B cell (primary cell): ENCODE measurements at regions not wholly inside any gene's neighbourhood (a gene's known extent, or its start where the extent isn't known, plus 50 kb on each side); places are given as distances from the start of the nearest gene placed in this dataset.

Source experiments
- ATAC-seq: fragments of 200-7000 bp; cut with Tn5 transposase; one replicate; pipeline ENCODE4 v1.10.0; 2021; ENCODE audit warnings: low read depth, mild to moderate bottlenecking, moderate number of reproducible peaks, moderate library complexity
- CTCF ChIA-PET: fragments of 350-600 bp; sonication (Branson Sonifier 250); formaldehyde crosslinking; loops from one replicate; lab custom pipeline; 2021; ENCODE audit warnings: antibody characterized with exemption, inconsistent platforms; lab: Charles Lee
- POLR2A ChIA-PET: fragments of 350-600 bp; sonication (Branson Sonifier 250); formaldehyde crosslinking; loops from one replicate; lab custom pipeline; 2021; ENCODE audit warnings: antibody characterized with exemption; lab: Charles Lee
- DNase-seq: peaks from one replicate; pipeline ENCODE4 v3.0.0; 2013
- H2AFZ ChIP-seq: 2 replicates; pipeline ENCODE4 v1.6.1; 2012; ENCODE audit warnings: mild to moderate bottlenecking, low read depth, low read length; ENCODE audit not compliant: insufficient read depth, poor library complexity, severe bottlenecking
- H3K27ac ChIP-seq, 2 donors: 1 replicate in 1 of 2; 2 replicates in 1 of 2; pipeline ENCODE4 v1.5.1; 2012 to 2013; ENCODE audit warnings: low read length in 2 of 2, mild to moderate bottlenecking in 2 of 2, moderate library complexity in 1 of 2
- H3K27me3 ChIP-seq, 4 experiments: fragments of 200-600 bp in 1 of 4; sonication (generic) in 1 of 4; replicated peaks in 1 of 4; 1 replicate in 2 of 4; 2 replicates in 2 of 4; pipeline versions ENCODE4 v1.6.1 to v1.7.0; 2013 to 2016; ENCODE audit warnings: low read length in 3 of 4, mild to moderate bottlenecking in 2 of 4, mixed read lengths in 1 of 4, moderate library complexity in 1 of 4; ENCODE audit not compliant: insufficient read depth in 4 of 4, control insufficient read depth in 3 of 4; ENCODE audit errors: control extremely low read depth in 1 of 4
- H3K36me3 ChIP-seq, 2 experiments: replicated peaks in 1 of 2; 1 replicate in 1 of 2; 2 replicates in 1 of 2; pipeline versions ENCODE4 v1.6.1 to v1.7.1; 2013; ENCODE audit warnings: low read length in 1 of 2; ENCODE audit not compliant: insufficient read depth in 2 of 2, control insufficient read depth in 1 of 2; ENCODE audit errors: control extremely low read depth in 1 of 2, extremely low read depth in 1 of 2
- H3K4me1 ChIP-seq, 2 donors: fragments of 200-600 bp in 1 of 2; sonication (generic) in 1 of 2; 1 replicate in 1 of 2; 2 replicates in 1 of 2; pipeline versions ENCODE4 v1.5.1 to v1.6.1; 2013 to 2017; ENCODE audit warnings: low read length in 2 of 2; ENCODE audit not compliant: control insufficient read depth in 2 of 2, insufficient read depth in 2 of 2
- H3K4me2 ChIP-seq: replicated peaks from 2 replicates; pipeline ENCODE3; 2012; ENCODE audit warnings: mild to moderate bottlenecking, low read depth, low read length; ENCODE audit not compliant: poor library complexity, severe bottlenecking
- H3K4me3 ChIP-seq, 5 experiments: fragments of 200-600 bp in 1 of 5; sonication (generic) in 1 of 5; 1 replicate in 3 of 5; 2 replicates in 2 of 5; pipeline versions ENCODE4 v1.5.1 to v1.7.0; 2011 to 2016; ENCODE audit warnings: low read length in 4 of 5, mild to moderate bottlenecking in 4 of 5, low read depth in 2 of 5, control low read depth in 1 of 5, moderate library complexity in 1 of 5; ENCODE audit not compliant: insufficient read depth in 1 of 5; ENCODE audit errors: control extremely low read depth in 1 of 5, extremely low read depth in 1 of 5
- H3K79me2 ChIP-seq: fragments of 200-600 bp; sonication (generic); one replicate; pipeline ENCODE4 v1.6.0; 2016; ENCODE audit warnings: low read length; ENCODE audit not compliant: control insufficient read depth, insufficient read depth
- H3K9ac ChIP-seq: fragments of 200-600 bp; sonication (generic); 2 replicates; pipeline ENCODE4 v1.6.1; 2017; ENCODE audit warnings: mild to moderate bottlenecking, low read length, moderate library complexity
- H3K9me3 ChIP-seq, 3 donors: one replicate each; pipeline versions ENCODE4 v1.6.1 to v1.7.1; 2013; ENCODE audit warnings: low read length in 2 of 3; ENCODE audit not compliant: control insufficient read depth in 2 of 3, insufficient read depth in 1 of 3; ENCODE audit errors: control extremely low read depth in 1 of 3
- H4K20me1 ChIP-seq: 2 replicates; pipeline ENCODE4 v1.6.0; 2012; ENCODE audit warnings: mild to moderate bottlenecking, low read length; ENCODE audit not compliant: insufficient read depth, control insufficient read depth, poor library complexity, severe bottlenecking
- H3K27ac Mint-ChIP-seq: one replicate; pipeline ENCODE4 v1.8.0; 2021; ENCODE audit warnings: mixed read lengths
- H3K27me3 Mint-ChIP-seq: one replicate; pipeline ENCODE4 v1.8.0; 2021; ENCODE audit warnings: mixed read lengths
- H3K4me1 Mint-ChIP-seq: one replicate; pipeline ENCODE4 v1.8.0; 2021; ENCODE audit warnings: mixed read lengths
- H3K4me3 Mint-ChIP-seq: one replicate; pipeline ENCODE4 v1.8.0; 2021; ENCODE audit warnings: mixed read lengths
- H3K9me3 Mint-ChIP-seq: one replicate; pipeline ENCODE4 v1.8.0; 2022; ENCODE audit warnings: mixed read lengths; ENCODE audit not compliant: insufficient read depth
- CTCF ChIP-seq: fragments of 200-600 bp; IDR thresholded peaks from one replicate; pipeline ENCODE4 v1.8.0; 2022; ENCODE audit warnings: antibody characterized with exemption, mild to moderate bottlenecking
- EZH2 ChIP-seq: IDR thresholded peaks from 2 replicates; pipeline ENCODE4 v1.6.1; 2012; ENCODE audit warnings: borderline replicate concordance, low read depth, mild to moderate bottlenecking, moderate library complexity, low read length; ENCODE audit not compliant: insufficient read depth, poor library complexity, severe bottlenecking
- WGBS: methylation state at CpG from one replicate; pipeline ENCODE4 v1.1.5; 2013; ENCODE audit warnings: missing lambda C conversion rate; ENCODE audit not compliant: insufficient coverage; 5-methylcytosine and 5-hydroxymethylcytosine counted together
- intact Hi-C: fragments of 100-400 bp; cut with micrococcal nuclease; formaldehyde crosslinking; loops from one replicate; pipeline ENCODE4 v1.10.0; 2022

DNA sequence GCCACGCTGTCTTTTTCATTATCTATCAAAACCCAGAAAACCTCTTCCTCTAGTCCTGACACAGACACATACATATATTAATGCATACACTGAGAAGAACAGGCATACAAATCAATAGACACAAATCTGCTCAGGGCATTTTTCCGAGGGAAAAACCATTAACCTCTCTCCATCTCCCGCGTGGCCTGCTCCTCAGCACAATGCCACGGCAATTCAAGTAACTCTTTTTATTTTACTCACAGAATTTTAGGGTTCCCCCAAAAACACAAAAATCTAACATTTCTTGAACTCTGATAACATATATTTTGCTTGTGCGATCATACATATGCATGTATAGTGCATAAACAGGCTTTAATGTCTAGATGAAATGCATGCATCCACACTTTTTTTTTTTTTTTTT lies 110.8 kb upstream of the NSMCE3 start:
- DNase-seq: no peak
- no peaks in the 10 kb centered on the region for H3K36me3 ChIP-seq
- Mint-ChIP-seq H3K27me3 (no peaks in the 10 kb centered on the region), H3K27ac (no peak overlapping the region), H3K4me1 (no peaks in the 10 kb centered on the region), H3K9me3 (no peaks in the 10 kb centered on the region), H3K4me3 (no peak overlapping the region)
- H3K27me3 ChIP-seq: no peaks in the 10 kb centered on the region
- H4K20me1 ChIP-seq: no peaks in the 10 kb centered on the region
- ChIA-PET CTCF (no interaction called here), POLR2A (interaction anchor here (0.7 kb wide), 1 partner anchor 175 kb away, joined by 3 read pairs; no protein-coding TSS in a partner anchor)
- no peak for ATAC-seq
- no peaks in the 10 kb centered on the region for H3K4me1 ChIP-seq
- no peak overlapping the region for H3K4me3 ChIP-seq
- intact Hi-C loops: no loop called here
- WGBS: 100% methylated on average over 4 of the region's 6 CpGs
- no peaks in the 10 kb centered on the region for H3K79me2 ChIP-seq
- H3K4me2 ChIP-seq: no peak overlapping the region
- H3K9me3 ChIP-seq: peaks cover 0 to 13% (median 0%) of the 10 kb centered on the region in 3 donors
- H3K27ac ChIP-seq: no peak overlapping the region
- TF ChIP-seq CTCF (no peak), EZH2 (no peak)
- H3K9ac ChIP-seq: no peak overlapping the region
- H2AFZ ChIP-seq: no peak overlapping the region

- no CpG with 5 or more reads among the region's 9 CpGs for WGBS
- Histone ChIP-seq H3K79me2 (no peaks in the 10 kb centered on the region), H2AFZ (no peak overlapping the region)
Measured at GRCh38 chr15:29379647-29380046, 110.0 kb upstream of the NSMCE3 start.

More at GRCh38 chr15:29379647-29380046, 110.0 kb upstream of the NSMCE3 start:
- H3K27ac Mint-ChIP-seq: no peak overlapping the region
- ChIA-PET POLR2A (no interaction called here), CTCF (no interaction called here)
- H3K36me3 ChIP-seq: no peaks in the 10 kb centered on the region
- H3K9me3 Mint-ChIP-seq: no peaks in the 10 kb centered on the region
- H4K20me1 ChIP-seq: no peaks in the 10 kb centered on the region
- no peak overlapping the region for H3K4me2 ChIP-seq
- H3K27me3 ChIP-seq: no peaks in the 10 kb centered on the region
- H3K4me1 ChIP-seq: no peaks in the 10 kb centered on the region
- intact Hi-C loops: no loop called here
- no peak overlapping the region for H3K4me3 Mint-ChIP-seq
- DNase-seq (no peak), ATAC-seq (no peak)
- H3K9ac ChIP-seq: no peak overlapping the region
- no peak overlapping the region for H3K27ac ChIP-seq
- H3K9me3 ChIP-seq: peaks cover 0 to 13% (median under 1%) of the 10 kb centered on the region in 3 donors
- H3K27me3 Mint-ChIP-seq: no peaks in the 10 kb centered on the region
- H3K4me1 Mint-ChIP-seq: no peaks in the 10 kb centered on the region
- H3K4me3 ChIP-seq: no peak overlapping the region
- TF ChIP-seq CTCF (no peak), EZH2 (no peak)
